Stomach (tissue), 8 donors: ENCODE measurements at regions not wholly inside any gene's neighbourhood (a gene's known extent, or its start where the extent isn't known, plus 50 kb on each side); places are given as distances from the start of the nearest gene placed in this dataset.

Experiments used
- DNase-seq, 2 donors: peaks; one replicate each; pipeline versions ENCODE4 v3.0.0 to v3.0.0-alpha.2; 2013 to 2019
- H3K27ac ChIP-seq, 5 donors: fragments of 200-600 bp in 4 of 5; sonication (generic) in 4 of 5; one replicate each; pipeline ENCODE4 v1.5.1; 2013 to 2019; ENCODE audit warnings: mild to moderate bottlenecking in 1 of 5, moderate library complexity in 1 of 5
- H3K27me3 ChIP-seq, 3 donors: fragments of 200-600 bp; sonication (generic); one replicate each; pipeline ENCODE4 v1.5.1; 2017 to 2019; ENCODE audit warnings: mixed run types in 1 of 3
- H3K36me3 ChIP-seq, 4 donors: fragments of 200-600 bp; sonication (generic); 1 replicate in 3 of 4; 2 replicates in 1 of 4; pipeline ENCODE4 v1.5.1; 2016 to 2019
- H3K4me1 ChIP-seq, 4 donors: fragments of 200-600 bp; sonication (generic); one replicate each; pipeline ENCODE4 v1.5.1; 2016 to 2019
- H3K4me3 ChIP-seq, 4 donors: fragments of 200-600 bp; sonication (generic) in 3 of 4; one replicate each; pipeline ENCODE4 v1.5.1; 2016 to 2019; ENCODE audit warnings: mild to moderate bottlenecking in 1 of 4
- H3K9me3 ChIP-seq, 4 donors: fragments of 200-600 bp; sonication (generic); one replicate each; pipeline ENCODE4 v1.5.1; 2016 to 2019
- EP300 ChIP-seq: sonication (generic); formaldehyde crosslinking; IDR thresholded peaks from one replicate; pipeline ENCODE4 v1.6.1; 2017; ENCODE audit warnings: antibody characterized with exemption
- POLR2A ChIP-seq, 4 donors: fragments of 450-650 bp; IDR thresholded peaks; one replicate each; pipeline ENCODE4 v1.6.1; 2016; ENCODE audit warnings: antibody characterized with exemption in 4 of 4, control low read depth in 2 of 4, mild to moderate bottlenecking in 1 of 4, moderate library complexity in 1 of 4
- POLR2AphosphoS5 ChIP-seq, 3 donors: sonication (generic); formaldehyde crosslinking; IDR thresholded peaks; one replicate each; pipeline ENCODE4 v1.6.1; 2016; ENCODE audit warnings: antibody characterized with exemption in 3 of 3
- WGBS, 5 donors: extraction: QIAGEN DNeasy Blood & Tissue Kit in 3 of 5; methylation state at CpG; one replicate each; pipeline versions ENCODE4 v1.1.5 to v1.1.7; 2013 to 2018; 5-methylcytosine and 5-hydroxymethylcytosine counted together
- intact Hi-C: fragments of 100-400 bp; cut with DNase I; formaldehyde crosslinking; loops from one replicate; pipeline ENCODE4 v1.15.1; 2023; ENCODE audit warnings: low total_unique reads
- TF ChIP-seq, protein P1 (sequence below), 7 experiments: fragments of 450-650 bp in 4 of 7; fragments of 200-600 bp in 3 of 7; sonication (generic) in 3 of 7; IDR thresholded peaks; one replicate each; pipeline ENCODE4 v1.5.1; 2016 to 2019; ENCODE audit warnings: antibody characterized with exemption in 7 of 7, control low read depth in 2 of 7, mild to moderate bottlenecking in 1 of 7
- donor health status: healthy with polysubstance abuse.
- donor health status: Bipolar disorder and iron deficiency.
- donor health status: healthy.

DNA sequence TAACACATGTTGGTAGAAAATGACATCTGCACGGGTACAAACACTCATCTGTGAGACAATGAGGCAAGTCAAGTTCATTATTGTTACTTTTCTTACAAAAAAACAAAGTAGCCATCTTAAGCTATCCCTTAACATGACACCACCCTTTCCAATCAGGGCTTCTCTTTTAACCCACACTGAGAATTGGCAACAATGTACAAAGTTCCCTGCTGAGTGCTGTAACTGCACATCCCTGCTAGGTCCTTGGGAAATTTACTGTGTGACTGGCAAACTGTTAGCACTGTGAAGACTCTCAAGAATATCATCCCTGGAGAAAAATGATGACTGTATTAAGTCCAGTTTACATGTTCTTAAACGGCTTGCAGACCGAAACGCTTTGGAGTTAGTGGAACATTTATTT is 185.8 kb upstream of the PLD5 start:
- intact Hi-C loops = no loop called here
- no peak overlapping the region for H3K27ac ChIP-seq
- no peaks in the 10 kb centered on the region for H3K27me3 ChIP-seq
- no peak for DNase-seq
- TF ChIP-seq, protein P1, sequence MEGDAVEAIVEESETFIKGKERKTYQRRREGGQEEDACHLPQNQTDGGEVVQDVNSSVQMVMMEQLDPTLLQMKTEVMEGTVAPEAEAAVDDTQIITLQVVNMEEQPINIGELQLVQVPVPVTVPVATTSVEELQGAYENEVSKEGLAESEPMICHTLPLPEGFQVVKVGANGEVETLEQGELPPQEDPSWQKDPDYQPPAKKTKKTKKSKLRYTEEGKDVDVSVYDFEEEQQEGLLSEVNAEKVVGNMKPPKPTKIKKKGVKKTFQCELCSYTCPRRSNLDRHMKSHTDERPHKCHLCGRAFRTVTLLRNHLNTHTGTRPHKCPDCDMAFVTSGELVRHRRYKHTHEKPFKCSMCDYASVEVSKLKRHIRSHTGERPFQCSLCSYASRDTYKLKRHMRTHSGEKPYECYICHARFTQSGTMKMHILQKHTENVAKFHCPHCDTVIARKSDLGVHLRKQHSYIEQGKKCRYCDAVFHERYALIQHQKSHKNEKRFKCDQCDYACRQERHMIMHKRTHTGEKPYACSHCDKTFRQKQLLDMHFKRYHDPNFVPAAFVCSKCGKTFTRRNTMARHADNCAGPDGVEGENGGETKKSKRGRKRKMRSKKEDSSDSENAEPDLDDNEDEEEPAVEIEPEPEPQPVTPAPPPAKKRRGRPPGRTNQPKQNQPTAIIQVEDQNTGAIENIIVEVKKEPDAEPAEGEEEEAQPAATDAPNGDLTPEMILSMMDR (IDR thresholded peaks at IDR 0.05) = no peak
- TF ChIP-seq POLR2A (IDR thresholded peaks at IDR 0.05) = no peak
- TF ChIP-seq POLR2AphosphoS5 (IDR thresholded peaks at IDR 0.05) = no peak
- no peak for TF ChIP-seq EP300
- no peak overlapping the region for H3K4me3 ChIP-seq
- 55 to 78% (median 67%) methylated on average over 4 of the region's 4 CpGs for whole genome bisulfite sequencing, 5 donors
- no peaks in the 10 kb centered on the region for H3K4me1 ChIP-seq
- no peaks in the 10 kb centered on the region for H3K36me3 ChIP-seq
- peaks cover 0 to 11% (median 0%) of the 10 kb centered on the region in 4 donors for H3K9me3 ChIP-seq

DNA sequence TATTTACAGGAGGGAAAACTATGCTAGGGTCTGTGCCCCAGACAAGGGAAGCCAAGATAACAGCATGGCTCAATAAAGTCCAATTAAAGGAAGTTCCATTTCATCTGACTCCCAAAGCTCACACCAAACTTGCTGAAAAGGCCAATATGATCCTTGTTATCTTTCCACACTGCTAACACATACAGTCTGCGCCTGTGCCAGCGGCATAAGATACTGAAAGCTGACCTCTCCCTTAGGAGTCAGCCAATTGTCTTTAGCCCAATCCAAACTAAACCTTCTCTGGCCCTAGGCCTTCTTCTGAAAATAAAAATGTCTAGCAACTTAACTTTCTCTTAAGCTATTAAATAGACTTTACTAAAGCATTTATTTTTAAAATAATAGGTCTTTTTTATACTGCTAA is 179.0 kb upstream of the PLD5 start:
- TF ChIP-seq POLR2A (IDR thresholded peaks at IDR 0.05) = no peak
- TF ChIP-seq, protein P1 (IDR thresholded peaks at IDR 0.05) = no peak
- no peak for TF ChIP-seq EP300
- no peak for TF ChIP-seq POLR2AphosphoS5 (IDR thresholded peaks at IDR 0.05)
- intact Hi-C loops = no loop called here
- no peaks in the 10 kb centered on the region for H3K36me3 ChIP-seq
- no peaks in the 10 kb centered on the region for H3K27me3 ChIP-seq
- no peaks in the 10 kb centered on the region for H3K4me1 ChIP-seq
- no peak overlapping the region for H3K27ac ChIP-seq
- WGBS, 5 donors = 41 to 54% (median 46%) methylated on average over 2 of the region's 2 CpGs
- H3K9me3 ChIP-seq = no peaks in the 10 kb centered on the region
- H3K4me3 ChIP-seq = no peak overlapping the region
- DNase-seq = no peak

DNA sequence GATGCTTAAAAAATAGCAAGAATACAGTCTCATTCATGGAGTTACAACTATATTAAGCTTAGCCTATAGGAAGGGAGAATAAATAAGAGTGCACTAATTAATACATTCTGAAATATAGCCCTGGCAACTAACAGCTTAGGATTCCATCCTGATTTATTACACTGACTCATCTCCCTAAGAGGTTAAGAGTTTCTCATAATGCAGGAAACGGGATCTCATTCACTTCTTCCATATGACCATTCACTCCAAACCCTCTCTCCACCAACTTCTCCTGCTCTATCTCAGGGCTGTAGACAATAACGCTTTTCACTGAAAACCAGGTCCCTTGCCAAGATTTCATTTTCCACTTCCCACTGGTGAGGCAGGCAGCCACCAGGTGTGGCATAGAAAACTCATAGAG is 168.5 kb upstream of the PLD5 start:
- WGBS, 5 donors = 72 to 86% (median 79%) methylated on average over 2 of the region's 2 CpGs

DNA sequence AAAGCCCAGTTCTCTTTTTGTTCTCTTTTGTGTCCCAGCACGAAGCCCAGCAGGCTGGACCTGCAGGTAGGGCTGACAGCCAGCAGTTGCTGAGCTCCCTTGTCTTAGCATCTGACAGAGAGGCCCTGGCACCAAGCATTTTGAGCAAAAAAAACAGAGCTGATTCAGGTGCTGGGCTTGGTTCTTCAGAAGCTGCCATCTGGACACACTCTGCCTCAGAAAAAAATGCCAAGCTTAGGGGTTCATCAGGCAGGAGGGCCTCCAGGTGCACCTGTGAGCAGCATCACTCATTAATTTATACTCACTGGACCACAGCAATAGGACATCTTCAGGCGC is 167.1 kb upstream of the PLD5 start:
- peaks cover 0 to 9% (median 7%) of the 10 kb centered on the region in 4 donors for H3K9me3 ChIP-seq
- TF ChIP-seq POLR2A (IDR thresholded peaks at IDR 0.05) (no peak), POLR2AphosphoS5 (IDR thresholded peaks at IDR 0.05) (no peak), EP300 (no peak)
- TF ChIP-seq, protein P1 (IDR thresholded peaks at IDR 0.05) = no peak
- H3K4me1 ChIP-seq = peaks cover 0 to 4% (median 0%) of the 10 kb centered on the region in 4 donors
- WGBS, 5 donors = 52 to 59% (median 57%) methylated on average over 2 of the region's 2 CpGs
- no peaks in the 10 kb centered on the region for H3K27me3 ChIP-seq
- peak in 1 of 2 donors; percentile 4 for DNase-seq
- H3K36me3 ChIP-seq = no peaks in the 10 kb centered on the region
- H3K4me3 ChIP-seq = no peak overlapping the region
- intact Hi-C loops = no loop called here
- no peak overlapping the region for H3K27ac ChIP-seq

More for the DNA sequence above, 168.5 kb upstream of the PLD5 start:
- no peak overlapping the region for H3K4me3 ChIP-seq
- H3K36me3 ChIP-seq = no peaks in the 10 kb centered on the region
- H3K27ac ChIP-seq = no peak overlapping the region
- peaks cover 0 to 9% (median 7%) of the 10 kb centered on the region in 4 donors for H3K9me3 ChIP-seq
- H3K4me1 ChIP-seq = peaks cover 0 to 4% (median 0%) of the 10 kb centered on the region in 4 donors
- intact Hi-C loops = no loop called here
- DNase-seq = no peak
- no peaks in the 10 kb centered on the region for H3K27me3 ChIP-seq
- TF ChIP-seq POLR2AphosphoS5 (IDR thresholded peaks at IDR 0.05) (no peak), EP300 (no peak), POLR2A (IDR thresholded peaks at IDR 0.05) (no peak)
- TF ChIP-seq, protein P1 (IDR thresholded peaks at IDR 0.05) = no peak
